ENCODE measurements at regions not wholly inside any gene's neighbourhood (a gene's known extent, or its start where the extent isn't known, plus 50 kb on each side); places are given as distances from the start of the nearest gene placed in this dataset.

- intact Hi-C loops (cut with micrococcal nuclease), result no loop called here
- peak in 1 of 3 donors; percentile 4 for DNase-seq
- H3K9me3 ChIP-seq (replicated peaks in 1 of 2; ENCODE audit: control insufficient read depth in 1 of 2, insufficient read depth in 1 of 2, low read length in 2 of 2), result no peaks in the 10 kb centered on the region
- H3K4me1 ChIP-seq (ENCODE audit: control insufficient read depth in 1 of 2, insufficient read depth in 2 of 2, low read length in 2 of 2), result no peaks in the 10 kb centered on the region
- Mint-ChIP-seq H3K4me1 (no peaks in the 10 kb centered on the region), H3K4me3 (no peak overlapping the region), H3K9me3 (no peaks in the 10 kb centered on the region), H3K36me3 (no peaks in the 10 kb centered on the region), H3K27ac (no peak overlapping the region), H3K27me3 (ENCODE audit: low read depth in 3 of 3) (peaks cover 0 to 6% (median 1%) of the 10 kb centered on the region in 3 donors)
- peak; percentile 94 for TF ChIP-seq CTCF (IDR thresholded peaks at IDR 0.05)
- no peak overlapping the region for H3K4me3 ChIP-seq (replicated peaks in 1 of 3; ENCODE audit: low read depth in 2 of 3, low read length in 3 of 3)
- no peaks in the 10 kb centered on the region for H3K27me3 ChIP-seq (ENCODE audit: control insufficient read depth in 2 of 2, insufficient read depth in 2 of 2, low read length in 2 of 2)
- no peak overlapping the region for H3K4me2 ChIP-seq (replicated peaks; ENCODE audit: extremely low read depth, low read length, poor library complexity, severe bottlenecking)
- no CpG with 5 or more reads among the region's 4 CpGs for WGBS (ENCODE audit: insufficient coverage)
- no peaks in the 10 kb centered on the region for H3K36me3 ChIP-seq (replicated peaks in 1 of 2; ENCODE audit: control insufficient read depth in 1 of 2, insufficient read depth in 2 of 2, low read length in 2 of 2)
- H3K79me2 ChIP-seq (ENCODE audit: insufficient read depth, low read length), result no peaks in the 10 kb centered on the region
- H4K20me1 ChIP-seq (ENCODE audit: insufficient read depth, low read length), result no peaks in the 10 kb centered on the region
- no peak overlapping the region for H3K9ac ChIP-seq (ENCODE audit: insufficient read depth, low read length, poor library complexity, severe bottlenecking)
- H2AFZ ChIP-seq (ENCODE audit: insufficient read depth, low read depth, low read length, poor library complexity, severe bottlenecking), result no peak overlapping the region
- H3K27ac ChIP-seq (ENCODE audit: low read depth in 1 of 2, low read length in 2 of 2), result no peak overlapping the region
Observed at GRCh38 chr7:33757563-33758165, 147.7 kb upstream of the BMPER start.

- intact Hi-C loops (cut with micrococcal nuclease), result no loop called here
- H3K36me3 Mint-ChIP-seq, result no peaks in the 10 kb centered on the region
- H3K27me3 ChIP-seq (ENCODE audit: control insufficient read depth in 2 of 2, insufficient read depth in 2 of 2, low read length in 2 of 2), result no peaks in the 10 kb centered on the region
- H3K9ac ChIP-seq (ENCODE audit: insufficient read depth, low read length, poor library complexity, severe bottlenecking), result no peak overlapping the region
- DNase-seq, result no peak
- H4K20me1 ChIP-seq (ENCODE audit: insufficient read depth, low read length), result no peaks in the 10 kb centered on the region
- no peaks in the 10 kb centered on the region for H3K36me3 ChIP-seq (replicated peaks in 1 of 2; ENCODE audit: control insufficient read depth in 1 of 2, insufficient read depth in 2 of 2, low read length in 2 of 2)
- no peak overlapping the region for H2AFZ ChIP-seq (ENCODE audit: insufficient read depth, low read depth, low read length, poor library complexity, severe bottlenecking)
- peaks cover 0 to 8% (median 1%) of the 10 kb centered on the region in 3 donors for H3K27me3 Mint-ChIP-seq (ENCODE audit: low read depth in 3 of 3)
- H3K4me2 ChIP-seq (replicated peaks; ENCODE audit: extremely low read depth, low read length, poor library complexity, severe bottlenecking), result no peak overlapping the region
- no peaks in the 10 kb centered on the region for H3K4me1 ChIP-seq (ENCODE audit: control insufficient read depth in 1 of 2, insufficient read depth in 2 of 2, low read length in 2 of 2)
- no peak for TF ChIP-seq CTCF (IDR thresholded peaks at IDR 0.05)
- H3K9me3 Mint-ChIP-seq, result no peaks in the 10 kb centered on the region
- H3K79me2 ChIP-seq (ENCODE audit: insufficient read depth, low read length), result no peaks in the 10 kb centered on the region
- H3K27ac Mint-ChIP-seq, result no peak overlapping the region
- no peak overlapping the region for H3K4me3 ChIP-seq (replicated peaks in 1 of 3; ENCODE audit: low read depth in 2 of 3, low read length in 3 of 3)
- H3K4me3 Mint-ChIP-seq, result no peak overlapping the region
- H3K9me3 ChIP-seq (replicated peaks in 1 of 2; ENCODE audit: control insufficient read depth in 1 of 2, insufficient read depth in 1 of 2, low read length in 2 of 2), result no peaks in the 10 kb centered on the region
- WGBS (ENCODE audit: insufficient coverage), result no CpG with 5 or more reads among the region's 3 CpGs
- no peak overlapping the region for H3K27ac ChIP-seq (ENCODE audit: low read depth in 1 of 2, low read length in 2 of 2)
- H3K4me1 Mint-ChIP-seq, result no peaks in the 10 kb centered on the region
Observed at GRCh38 chr7:33760146-33760545, 145.2 kb upstream of the BMPER start.
